OCI-LY3 (cell line): ENCODE measurements at regions not wholly inside any gene's neighbourhood (a gene's known extent, or its start where the extent isn't known, plus 50 kb on each side); places are given as distances from the start of the nearest gene placed in this dataset.

Experiments used
- EZH2phosphoT487 ChIP-seq: fragments of 200-600 bp; shearing (Covaris generic); IDR thresholded peaks from 2 replicates; pipeline ENCODE4 v1.6.1; 2018; ENCODE audit warnings: antibody characterized with exemption, mixed run types, low read depth
- TF ChIP-seq, protein P1 (sequence below): fragments of 200-600, 300-600 bp; sonication (generic); IDR thresholded peaks from 2 replicates; pipeline ENCODE4 v1.5.1; 2014; ENCODE audit warnings: antibody characterized with exemption, low read length, low read depth

DNA sequence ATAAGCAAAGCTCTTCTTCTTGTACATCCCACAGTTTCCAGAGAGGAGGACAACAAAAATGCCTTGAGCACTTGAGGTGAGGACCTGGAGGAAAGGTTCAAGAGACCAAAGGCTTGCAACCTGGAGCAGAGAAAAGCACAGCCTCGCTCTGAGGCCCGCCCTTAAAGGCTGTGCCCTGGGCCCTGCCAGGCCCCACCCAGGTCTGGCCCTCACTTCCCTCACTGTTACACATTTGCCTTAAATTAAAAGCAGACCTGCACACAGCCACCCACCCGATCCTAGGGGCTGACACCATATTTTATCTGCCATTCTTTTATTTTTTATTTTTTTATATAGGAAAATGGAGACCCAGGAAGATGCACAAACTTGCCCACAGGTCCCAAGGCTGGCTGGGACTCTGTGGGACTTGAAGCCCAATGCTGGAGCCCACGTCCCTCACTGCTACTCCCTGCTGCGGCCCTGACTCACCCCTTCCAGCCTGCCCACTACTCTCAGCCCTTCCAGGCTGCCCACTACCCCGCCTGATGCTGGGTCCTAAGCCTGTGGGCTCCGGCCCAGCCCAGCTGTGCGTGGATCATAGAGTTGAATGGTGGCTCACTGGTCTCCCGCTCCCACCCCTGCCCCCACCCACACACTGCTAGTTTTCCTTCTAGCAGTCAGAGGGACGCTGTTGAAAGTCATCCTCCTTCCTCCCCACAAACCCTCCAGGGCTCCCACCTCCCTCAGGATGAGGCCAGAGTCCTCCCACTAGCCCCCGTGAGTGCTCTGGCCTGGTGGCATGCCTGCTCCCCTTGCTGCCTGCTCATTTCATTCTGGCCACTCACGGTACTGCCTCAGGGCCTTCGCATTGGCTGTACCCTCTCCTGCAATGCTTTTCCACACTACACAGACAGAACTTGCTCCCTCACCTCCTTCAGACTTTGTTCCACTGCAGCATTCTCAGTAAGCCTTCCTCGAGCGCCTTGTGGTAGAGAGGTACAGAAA lies 77.6 kb upstream of the MED9 start:
- TF ChIP-seq, protein P1, sequence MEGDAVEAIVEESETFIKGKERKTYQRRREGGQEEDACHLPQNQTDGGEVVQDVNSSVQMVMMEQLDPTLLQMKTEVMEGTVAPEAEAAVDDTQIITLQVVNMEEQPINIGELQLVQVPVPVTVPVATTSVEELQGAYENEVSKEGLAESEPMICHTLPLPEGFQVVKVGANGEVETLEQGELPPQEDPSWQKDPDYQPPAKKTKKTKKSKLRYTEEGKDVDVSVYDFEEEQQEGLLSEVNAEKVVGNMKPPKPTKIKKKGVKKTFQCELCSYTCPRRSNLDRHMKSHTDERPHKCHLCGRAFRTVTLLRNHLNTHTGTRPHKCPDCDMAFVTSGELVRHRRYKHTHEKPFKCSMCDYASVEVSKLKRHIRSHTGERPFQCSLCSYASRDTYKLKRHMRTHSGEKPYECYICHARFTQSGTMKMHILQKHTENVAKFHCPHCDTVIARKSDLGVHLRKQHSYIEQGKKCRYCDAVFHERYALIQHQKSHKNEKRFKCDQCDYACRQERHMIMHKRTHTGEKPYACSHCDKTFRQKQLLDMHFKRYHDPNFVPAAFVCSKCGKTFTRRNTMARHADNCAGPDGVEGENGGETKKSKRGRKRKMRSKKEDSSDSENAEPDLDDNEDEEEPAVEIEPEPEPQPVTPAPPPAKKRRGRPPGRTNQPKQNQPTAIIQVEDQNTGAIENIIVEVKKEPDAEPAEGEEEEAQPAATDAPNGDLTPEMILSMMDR, result no peak
- TF ChIP-seq EZH2phosphoT487, result no peak
